HG03196 (cell line): ENCODE measurements at regions not wholly inside any gene's neighbourhood (a gene's known extent, or its start where the extent isn't known, plus 50 kb on each side); places are given as distances from the start of the nearest gene placed in this dataset.

Experiments used
- ATAC-seq: cut with Tn5 transposase; IDR thresholded peaks from one replicate; pipeline ENCODE4 v1.9.1; 2021; ENCODE audit not compliant: unreplicated experiment

DNA sequence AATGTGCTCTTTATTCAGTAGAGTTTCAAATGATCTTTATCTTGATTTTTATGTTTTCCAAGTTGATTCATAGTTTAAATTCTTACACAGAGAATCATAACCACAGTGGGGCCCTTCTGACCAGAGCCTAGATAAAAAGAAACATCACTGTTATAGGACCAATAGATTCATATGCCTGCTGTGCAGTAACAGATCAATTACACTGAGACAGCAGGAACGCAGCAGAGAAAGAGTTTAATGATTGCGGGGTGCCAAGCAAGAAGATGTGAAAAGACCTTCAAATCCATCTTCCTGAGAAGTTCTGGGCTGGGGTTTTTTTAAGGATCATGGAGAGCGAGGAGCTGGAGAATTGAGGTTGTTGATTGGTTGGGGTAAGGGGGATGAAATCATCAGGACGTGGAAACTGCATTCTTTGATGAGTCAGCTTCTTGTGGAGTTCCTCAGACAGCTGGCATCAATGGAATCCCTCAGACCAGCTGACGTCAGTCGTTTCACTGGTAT lies 346.6 kb downstream of the TBC1D4 start:
- ATAC-seq = no peak

DNA sequence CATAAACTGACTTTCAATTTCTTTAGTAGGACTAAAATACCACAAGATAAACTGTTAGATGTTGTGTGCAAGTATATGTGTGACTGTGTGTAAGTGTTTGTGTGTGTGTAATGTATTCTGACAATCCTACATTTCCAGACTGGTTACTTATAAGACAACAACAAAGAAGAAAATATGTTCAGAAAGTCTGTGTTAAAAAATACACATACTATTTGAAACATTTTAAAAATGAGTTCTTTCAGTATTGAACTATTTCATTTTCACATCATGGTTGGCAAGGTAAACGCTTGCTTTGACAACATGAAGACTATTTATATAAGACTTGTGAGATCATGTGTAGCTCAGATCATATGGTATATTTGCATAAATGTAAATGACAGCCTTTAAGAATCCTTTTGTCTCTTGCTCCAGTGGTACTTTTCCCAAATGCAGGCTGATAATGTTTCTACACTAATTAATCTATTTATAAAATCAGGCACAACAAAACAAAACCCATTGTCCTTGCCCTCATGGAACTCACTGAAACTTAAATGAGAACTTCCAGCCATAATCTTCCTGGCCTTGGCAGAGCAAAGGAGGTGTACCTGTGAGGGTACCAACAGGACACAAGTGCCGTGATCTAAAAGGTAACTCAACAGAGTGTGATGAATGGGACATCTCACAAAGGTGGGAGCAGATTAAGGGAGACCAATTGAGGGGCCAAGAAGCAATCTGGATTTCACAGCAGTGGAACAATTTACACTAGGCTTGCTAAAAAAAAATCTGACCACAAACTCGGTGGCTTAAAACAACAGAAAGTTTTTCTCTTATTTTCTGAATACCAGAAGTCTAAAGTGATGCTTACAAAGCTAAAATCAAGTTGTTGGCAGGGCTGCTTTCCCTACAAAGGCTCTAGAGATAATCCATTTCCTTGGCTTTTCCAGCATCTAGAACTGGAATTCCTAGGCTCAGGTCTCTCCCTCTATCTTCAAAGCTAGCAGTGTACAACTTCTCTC lies 349.0 kb downstream of the TBC1D4 start:
- ATAC-seq = no peak

DNA sequence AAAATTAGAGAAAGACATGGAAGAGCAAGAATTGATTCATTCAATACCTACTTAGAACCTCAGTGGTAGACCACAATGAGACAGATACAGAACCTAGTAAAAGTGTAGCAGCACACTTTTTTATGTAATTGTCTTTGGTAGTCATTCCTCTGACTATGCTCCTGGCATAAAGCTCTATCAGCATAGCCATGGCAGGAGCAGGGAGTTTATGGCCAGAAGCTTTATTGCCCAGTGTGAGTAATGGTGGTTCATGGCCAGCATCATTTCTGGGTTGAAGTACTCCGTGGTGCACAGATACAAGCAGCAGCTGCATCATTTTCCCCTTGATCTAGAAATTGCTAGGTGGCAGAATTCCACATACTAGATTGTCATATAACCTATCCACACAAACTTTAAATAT lies 352.6 kb downstream of the TBC1D4 start:
- no peak for ATAC-seq

DNA sequence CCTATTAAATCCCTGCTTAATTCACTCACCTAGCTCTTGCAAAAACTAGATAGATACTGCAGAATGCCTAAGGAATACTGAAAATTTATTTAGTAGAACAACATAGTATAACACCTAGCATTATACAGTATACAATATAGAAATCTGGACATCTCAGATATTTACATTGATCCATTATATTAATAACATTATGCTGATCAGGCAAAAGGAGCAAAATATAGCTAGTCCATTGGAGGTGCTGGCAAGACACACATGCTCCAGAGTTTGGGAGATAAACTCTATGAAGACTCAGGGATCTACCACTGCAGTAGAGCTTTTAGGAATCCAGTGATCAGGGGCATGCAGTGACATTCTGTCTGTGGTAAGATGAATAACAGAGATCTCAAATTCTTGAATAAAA lies 357.6 kb downstream of the TBC1D4 start:
- ATAC-seq = no peak

DNA sequence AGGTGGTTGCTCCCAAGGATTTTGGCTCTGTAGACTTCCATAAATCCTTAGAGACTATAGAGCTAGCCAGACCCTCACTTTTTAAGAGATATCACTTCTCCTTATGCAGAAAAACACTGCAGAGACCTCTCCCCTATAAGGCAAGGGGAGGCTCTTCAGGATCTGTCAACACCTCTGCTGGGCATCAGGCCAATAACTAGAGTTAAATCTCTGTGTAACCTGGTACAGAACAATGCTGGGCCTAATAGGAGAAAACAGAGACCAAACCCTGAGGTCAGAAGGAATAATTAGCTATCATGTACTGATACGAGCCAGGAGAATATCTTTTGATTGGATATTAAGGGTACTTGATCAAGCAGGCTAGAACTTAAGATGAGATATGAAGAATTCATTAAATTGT lies 358.5 kb downstream of the TBC1D4 start:
- ATAC-seq = no peak

DNA sequence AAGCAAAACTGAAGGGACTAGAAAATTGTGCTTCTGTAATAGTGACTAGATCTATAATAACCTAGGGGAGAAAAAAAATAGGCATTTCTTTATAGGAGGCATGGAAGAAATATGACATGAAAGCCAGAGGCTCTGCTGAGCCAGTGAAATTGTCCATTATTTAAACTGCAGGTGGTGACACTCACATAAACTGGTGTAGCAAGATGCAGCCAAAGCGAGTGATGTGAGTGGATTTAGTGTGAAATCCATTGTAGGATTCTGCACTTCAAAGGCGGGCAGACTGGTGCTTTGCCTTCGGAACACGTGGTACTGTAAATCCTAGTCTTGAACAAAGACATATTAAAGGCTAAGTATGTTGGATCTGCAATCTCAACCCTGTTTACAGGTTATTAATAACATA lies 361.9 kb downstream of the TBC1D4 start:
- no peak for ATAC-seq

DNA sequence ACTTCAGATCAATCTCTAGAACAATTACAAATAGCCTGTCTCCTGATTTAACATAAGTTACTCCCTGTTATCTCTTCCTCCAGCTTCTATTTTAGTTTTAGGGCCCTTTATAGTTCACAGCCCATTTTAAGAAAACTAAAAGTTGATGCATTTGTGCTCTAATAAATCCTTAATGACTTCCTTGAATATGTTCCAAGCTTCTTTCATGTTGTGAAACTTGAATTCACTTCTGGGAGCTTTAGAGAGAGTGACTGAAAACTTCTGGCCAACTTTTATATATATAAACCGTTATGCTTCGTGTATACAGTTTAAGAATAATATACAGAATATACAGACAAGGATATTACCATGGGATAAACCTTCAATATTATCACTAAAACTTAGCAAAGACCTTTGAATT lies 366.8 kb downstream of the TBC1D4 start:
- ATAC-seq = no peak

DNA sequence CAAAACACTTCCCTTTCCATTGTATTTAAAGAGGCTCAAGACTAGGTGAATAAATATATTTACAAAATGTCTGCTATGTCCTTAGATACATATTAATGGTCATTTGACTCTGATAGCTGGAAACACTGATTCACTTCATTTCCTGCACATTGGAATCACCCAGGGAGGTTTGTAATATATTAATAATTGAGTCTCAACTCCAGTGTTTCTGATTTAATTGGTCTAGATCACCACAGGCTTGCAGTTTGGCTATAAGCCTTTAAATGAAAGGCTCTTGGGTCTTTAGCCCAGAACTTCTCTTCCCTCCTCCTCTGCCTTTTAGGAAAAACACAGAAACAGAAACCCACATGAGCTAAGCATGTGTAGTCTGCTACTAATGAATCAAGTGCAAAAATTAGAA lies 378.0 kb downstream of the TBC1D4 start:
- ATAC-seq = no peak

DNA sequence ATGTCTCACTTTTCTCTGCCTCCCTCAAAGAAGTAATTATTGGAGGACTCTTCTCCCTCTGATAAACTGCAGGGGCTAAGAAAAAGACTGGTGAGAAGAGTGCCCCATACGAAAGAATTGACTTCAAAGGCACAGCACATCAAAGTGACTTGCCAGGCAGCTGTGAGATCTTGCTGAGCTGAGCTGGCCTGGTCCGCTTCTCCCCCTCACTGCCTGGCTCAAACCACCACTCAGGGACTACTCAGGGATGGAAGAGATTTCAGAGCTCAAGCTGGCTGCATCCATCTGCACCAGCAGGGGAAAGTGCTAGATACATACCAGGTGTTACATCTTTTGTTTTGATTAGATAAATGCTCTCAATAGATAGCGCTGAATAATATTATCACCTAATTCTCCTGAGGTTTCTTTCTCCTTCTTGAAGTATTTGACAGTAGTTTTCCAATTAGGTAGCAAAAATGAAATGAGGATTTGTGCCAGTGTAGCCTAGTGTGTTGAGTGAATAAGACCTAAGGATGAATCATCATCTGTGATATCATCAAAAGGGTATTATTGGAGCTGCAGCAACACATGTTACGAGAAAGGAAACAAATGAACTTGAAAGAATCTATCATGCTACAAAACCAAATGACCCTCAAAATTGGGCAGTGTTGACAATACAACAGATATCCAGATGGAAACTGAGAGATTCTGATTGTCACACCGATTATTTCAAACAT lies 379.8 kb downstream of the TBC1D4 start:
- ATAC-seq = no peak

DNA sequence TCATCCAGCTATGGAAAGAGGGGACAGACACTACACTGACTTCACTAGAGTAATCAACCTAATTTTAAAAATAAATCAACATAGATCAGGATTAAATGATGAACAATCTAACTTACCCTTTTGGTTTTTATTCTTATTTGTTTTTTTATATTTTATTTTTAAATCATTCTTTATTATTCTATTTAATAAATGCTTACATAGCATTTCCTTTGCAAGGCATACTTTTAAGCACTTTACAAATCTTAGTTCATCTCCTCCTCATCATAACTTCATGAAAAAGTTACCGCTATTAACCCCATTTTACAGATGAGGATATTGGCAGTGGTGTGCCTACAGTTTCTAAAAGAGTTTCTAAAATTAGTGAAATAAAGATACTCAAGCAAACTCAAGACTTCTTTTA lies 380.6 kb downstream of the TBC1D4 start:
- ATAC-seq = no peak

DNA sequence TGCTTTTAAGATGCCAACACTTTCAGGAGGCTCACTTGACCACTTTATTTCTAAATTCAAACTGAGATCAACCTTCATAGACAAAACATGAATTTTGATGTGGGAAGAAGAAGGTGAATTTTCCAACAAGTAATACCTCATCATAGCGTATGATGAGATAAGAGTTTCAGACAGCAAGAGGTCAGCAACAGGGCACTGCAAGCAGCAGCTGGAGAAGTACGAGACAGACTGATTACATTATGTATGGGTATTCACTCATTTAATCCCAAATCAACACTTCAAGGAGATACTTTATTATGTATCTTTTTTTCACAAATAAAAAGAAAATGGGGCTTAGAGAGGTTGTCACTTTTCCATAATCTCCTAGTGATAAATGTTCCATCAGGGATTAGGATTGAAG lies 389.8 kb downstream of the TBC1D4 start:
- no peak for ATAC-seq

DNA sequence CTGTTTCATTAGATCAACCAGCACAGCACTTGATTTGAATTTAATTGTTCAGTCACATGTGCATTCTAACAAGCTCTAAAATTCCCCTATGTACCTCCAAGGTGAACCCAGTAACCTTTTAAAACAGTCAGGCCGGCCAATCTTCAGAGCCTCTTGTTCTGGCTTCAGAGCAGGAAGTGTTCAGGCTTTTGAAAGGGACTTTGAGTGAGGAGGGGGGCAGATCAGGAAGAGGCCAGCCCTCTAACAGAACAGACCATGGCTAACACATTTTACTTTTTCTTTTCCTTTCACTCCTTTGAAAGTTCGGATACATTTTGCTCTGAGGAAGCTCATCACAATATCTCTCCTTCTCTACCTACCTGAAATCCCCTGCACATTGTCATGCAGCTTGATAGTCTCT lies 390.3 kb downstream of the TBC1D4 start:
- ATAC-seq = no peak

DNA sequence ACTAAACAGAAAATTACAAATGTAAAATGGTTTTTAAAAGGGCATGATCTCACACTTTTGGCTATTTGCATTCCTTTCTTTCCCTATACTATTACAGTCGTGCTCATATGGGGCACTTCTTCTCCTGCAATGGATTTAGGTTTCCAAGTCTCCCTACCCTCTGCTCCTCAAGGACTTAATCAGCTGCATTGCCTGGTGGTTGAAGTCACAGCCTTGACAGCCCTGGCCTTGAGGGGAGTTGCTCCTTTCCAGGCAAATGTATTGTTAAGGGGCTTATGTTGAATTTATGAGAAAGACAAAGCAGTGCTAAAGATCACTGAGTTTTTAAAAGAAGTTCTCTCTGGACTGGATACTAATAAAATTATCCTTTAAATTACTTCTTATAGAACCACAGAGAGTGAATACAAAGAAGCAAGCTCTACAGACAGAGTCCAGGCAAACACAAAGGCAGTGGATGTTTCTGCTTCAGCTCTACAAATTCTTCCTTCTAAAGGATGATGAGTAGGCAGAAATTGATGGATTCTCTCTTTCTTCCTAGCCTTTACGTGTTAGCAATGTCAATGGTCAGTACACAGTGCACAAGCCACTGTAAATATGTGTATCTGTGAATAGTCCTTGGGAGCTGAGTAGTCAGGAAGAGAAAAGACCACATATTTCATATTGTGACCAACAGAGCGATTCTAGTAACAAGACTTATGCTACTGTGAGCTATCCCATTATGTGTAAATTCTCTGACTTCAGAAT lies 390.9 kb downstream of the TBC1D4 start:
- no peak for ATAC-seq

DNA sequence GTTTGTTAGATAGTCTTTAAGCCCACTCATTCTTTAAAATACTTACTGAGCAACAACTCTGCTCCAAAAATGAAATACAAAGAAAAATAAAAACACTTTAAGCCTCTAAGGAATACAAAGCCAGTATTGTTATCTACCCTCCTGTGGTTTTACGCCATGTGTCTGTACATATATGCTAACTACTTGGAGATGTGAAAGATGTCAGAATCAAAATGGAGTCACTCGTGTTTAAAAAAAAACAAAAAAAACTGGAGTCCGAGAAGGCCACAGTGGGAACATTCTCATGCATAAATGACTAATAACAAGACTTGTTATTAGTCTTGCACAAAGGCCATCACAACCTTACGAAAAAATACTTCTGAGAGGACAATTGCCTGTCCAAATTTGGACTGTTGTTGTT lies 393.1 kb downstream of the TBC1D4 start:
- no peak for ATAC-seq

DNA sequence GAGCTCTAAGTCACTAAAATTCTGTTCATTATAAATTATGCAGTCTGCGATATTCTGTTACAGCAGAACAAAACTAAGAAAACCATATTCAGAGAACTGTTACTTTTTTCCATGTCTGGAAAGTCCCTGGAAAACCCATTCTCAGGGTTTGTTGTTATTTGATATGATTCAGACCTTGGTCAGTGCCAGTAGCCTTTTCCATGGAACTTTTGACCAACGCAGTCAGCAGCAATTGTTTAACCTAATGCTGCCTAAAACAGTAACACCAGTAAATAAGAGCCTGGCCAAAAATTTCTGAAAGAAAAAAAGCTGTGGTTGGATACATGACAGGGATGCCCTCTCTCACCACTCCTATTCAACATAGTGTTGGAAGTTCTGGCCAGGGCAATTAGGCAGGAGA lies 402.7 kb downstream of the TBC1D4 start:
- ATAC-seq = no peak

DNA sequence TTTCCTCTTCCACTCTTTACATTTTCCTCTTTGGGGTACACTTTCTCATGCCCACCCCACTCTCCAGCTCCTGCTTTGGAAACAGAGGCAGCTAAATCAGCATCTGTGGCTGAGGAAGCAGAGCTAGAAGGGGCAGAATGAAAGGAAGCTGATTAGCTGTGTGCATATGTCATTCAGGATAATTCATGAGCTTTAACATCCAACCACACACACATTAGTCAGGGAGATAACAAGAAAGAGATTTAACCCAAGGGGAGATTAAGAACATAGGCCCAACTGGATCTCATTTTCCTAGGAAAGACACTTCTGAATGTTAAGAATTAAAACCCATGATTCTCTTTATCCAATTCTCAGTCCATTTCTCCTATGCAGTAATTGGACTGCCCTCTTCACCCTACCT lies 405.5 kb downstream of the TBC1D4 start:
- no peak for ATAC-seq

DNA sequence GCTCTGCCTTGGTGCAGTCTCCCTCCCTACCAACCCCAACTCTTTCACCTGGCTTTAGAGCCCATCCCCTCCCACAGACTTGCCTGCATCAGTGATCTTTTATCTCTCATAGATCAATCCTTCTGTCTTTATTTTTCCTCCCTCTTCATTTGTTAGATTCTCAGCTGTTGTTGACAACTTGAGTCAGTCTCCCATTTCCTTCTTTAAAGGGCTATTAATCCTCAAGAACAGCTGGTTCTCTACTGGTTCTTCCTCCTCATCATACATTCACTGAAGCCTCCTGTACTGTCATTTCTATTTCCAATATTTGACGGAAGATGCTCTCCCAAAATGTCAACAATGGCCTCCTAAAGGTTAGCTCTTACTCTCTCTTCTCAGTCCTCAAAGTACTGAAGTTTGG lies 408.2 kb downstream of the TBC1D4 start:
- no peak for ATAC-seq

DNA sequence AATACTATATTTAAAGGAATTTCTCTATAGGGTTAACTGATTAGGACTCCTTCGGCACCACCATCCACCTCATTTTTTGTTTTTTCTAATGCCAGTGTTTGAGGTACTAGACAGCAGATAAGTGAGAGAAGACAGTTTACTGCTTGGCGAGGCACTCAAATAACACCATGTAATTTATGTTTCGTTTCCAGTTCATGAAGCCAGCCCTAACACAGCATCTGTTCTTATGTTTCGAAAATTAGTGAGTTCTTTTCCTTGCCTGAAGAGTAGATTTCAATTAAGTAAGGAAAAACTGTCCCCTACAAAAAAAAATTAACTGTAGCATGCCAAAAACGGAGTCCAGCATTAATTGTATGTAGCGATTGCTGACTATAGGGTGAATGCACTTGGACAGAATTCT lies 409.1 kb downstream of the TBC1D4 start:
- ATAC-seq = no peak

DNA sequence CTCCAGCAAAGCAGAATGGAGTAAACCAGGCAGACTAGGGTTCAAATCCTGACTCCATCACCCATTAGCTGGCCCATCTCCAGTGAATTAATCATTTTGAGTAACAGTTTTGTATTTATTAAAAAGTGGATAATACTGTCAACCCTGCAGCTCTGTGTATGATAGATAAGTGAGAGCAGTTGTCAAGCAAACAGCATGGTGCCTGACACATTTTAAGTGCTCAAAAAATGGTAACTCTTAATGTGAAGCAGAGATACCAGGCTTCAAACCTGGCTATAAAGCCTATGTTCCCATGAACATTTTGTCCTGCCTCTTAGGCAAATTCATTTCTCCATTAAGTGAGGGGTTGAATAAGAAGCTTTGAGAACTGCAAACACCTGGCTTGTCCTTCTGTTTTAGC lies 409.6 kb downstream of the TBC1D4 start:
- ATAC-seq = no peak

DNA sequence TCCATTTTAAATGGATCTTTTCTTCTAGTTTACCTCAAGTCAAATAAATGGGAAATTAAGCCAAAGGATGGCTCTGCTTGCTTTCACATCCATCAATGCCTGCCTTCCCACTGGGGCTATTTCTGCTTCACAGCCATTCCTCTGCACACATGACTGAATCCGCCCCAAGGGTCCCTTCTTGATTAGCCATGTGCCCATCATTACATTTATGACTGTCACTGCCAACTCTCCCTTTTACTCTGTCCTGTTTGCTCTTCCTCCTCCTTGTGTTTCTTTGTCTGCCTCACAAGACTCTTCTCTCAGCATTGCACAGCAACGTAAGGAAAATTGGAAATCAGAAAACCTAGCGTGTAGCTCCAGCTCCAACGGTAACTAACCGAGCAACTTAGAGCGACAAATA lies 410.2 kb downstream of the TBC1D4 start:
- ATAC-seq = no peak

DNA sequence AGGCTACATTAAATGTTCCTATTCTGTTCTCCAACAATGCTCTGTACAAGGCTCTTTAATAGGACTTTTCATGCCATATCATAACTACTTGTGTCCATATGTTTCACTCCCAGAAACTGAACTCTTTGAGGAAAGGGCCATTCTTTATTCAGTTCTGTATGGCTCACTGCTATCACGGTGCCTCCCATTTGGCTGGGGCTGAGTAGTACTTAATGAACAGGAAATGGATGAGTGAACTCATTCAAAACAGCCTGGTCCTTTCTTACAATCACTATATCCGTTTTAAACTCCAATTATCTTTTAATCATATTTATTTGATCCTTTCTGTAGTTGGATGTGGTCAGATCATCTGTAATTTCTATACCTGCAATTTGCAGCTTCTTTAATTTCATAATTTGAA lies 410.6 kb downstream of the TBC1D4 start:
- ATAC-seq = no peak
